G401 (cell line): ENCODE measurements at regions not wholly inside any gene's neighbourhood (a gene's known extent, or its start where the extent isn't known, plus 50 kb on each side); places are given as distances from the start of the nearest gene placed in this dataset.

Source experiments
- DNase-seq: peaks from one replicate; pipeline ENCODE4 v3.0.0-alpha.2; 2015; ENCODE audit warnings: low spot score
- in situ Hi-C: cut with HindIII; loops from 2 replicates; pipeline ENCODE4 v1.10.0; 2016; ENCODE audit warnings: low sequenced_read_pairs, mixed read lengths

GRCh38 chr10:108862676-108863350, 1060.5 kb downstream of the XPNPEP1 start:
- in situ Hi-C loops: no loop called here

DNA sequence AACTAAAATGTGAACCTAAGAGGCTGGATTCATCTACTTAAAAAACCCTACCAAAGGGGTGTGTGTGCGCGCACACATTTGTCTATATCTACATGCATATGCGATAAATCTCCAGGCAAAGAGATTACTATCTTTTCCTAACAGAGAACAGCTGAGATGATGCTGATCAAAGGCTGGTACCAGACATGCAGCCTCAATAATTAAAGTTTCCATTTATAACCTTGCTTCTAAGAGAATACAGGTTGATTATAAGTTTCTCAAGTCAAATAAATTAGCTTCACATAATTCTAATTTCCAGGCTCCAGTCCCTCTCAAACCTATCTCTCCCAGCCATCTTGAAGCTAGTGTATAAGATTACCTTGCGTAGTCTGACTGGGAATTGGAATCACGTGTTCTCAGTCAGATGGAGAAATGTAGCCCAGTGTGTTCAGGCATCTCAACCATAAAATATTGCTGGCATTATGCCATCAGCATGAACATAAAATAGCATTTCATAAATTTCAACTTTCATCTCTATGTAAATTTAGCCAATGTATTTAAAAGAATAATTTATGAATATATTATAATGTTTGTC, 1062.0 kb downstream of the XPNPEP1 start:
- in situ Hi-C loops: no loop called here
- DNase-seq: peak; percentile 11

More at GRCh38 chr10:108862676-108863350, 1060.5 kb downstream of the XPNPEP1 start:
- no peak for DNase-seq

DNA sequence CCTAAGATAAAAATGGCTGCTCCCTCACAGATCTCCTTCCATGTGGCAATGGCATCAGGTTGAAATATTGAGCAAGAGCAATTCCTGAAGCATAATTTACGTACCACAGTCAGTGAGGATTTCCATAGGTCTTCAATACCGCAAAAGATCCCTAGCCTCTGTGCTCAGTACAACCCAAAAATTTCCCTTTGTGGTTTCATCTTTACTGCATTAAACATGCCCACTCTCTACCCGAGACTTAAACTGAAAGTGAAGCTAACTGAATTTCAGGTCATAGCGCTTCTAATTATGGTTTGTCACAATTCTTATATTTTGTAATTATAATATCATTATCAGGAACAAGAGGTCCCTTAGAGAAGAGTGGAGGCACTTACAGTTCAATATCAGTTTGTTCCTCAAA, 1071.1 kb downstream of the XPNPEP1 start:
- in situ Hi-C loops: no loop called here
- no peak for DNase-seq

- in situ Hi-C loops: no loop called here
- DNase-seq: no peak
These were observed 1073.0 kb downstream of the XPNPEP1 start for GRCh38 chr10:108850138-108850854.

DNA sequence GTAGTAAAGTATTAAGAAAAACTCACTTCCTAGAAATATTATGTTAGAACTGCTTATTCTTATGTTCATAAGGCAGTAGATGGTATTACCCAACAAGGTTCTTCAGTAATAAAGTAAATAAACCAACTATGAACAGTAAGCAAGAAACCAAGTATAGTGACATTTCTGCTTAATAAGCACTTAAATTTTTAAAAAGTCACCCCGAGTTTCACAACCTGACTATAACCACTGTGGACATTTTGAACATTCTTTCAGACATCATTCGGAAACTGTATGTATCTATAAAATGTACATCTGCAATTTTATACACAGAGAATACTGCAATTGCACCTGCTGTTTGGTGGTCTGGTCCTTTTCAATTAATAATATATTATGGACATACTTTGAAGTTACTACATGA, 1073.6 kb downstream of the XPNPEP1 start:
- no peak for DNase-seq
- in situ Hi-C loops: no loop called here

DNA sequence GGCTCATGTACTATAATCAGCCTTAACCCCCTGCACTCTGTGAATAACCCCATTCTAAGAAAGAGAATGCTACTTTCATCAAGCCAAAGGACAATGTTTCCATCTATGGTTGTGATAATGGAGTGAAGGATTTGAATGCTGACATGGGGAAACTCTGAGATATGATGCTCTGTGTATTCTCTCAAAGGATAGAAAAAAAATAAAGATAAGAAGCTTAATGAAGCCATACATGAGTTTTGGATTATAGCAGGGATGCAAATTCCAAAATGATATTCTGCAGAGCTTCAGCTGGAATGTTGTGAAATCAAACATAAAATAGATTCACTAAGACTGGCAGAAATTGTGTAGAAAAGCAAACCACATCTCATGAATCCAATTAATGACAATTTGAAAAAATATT, 1074.1 kb downstream of the XPNPEP1 start:
- DNase-seq: no peak
- in situ Hi-C loops: no loop called here

DNA sequence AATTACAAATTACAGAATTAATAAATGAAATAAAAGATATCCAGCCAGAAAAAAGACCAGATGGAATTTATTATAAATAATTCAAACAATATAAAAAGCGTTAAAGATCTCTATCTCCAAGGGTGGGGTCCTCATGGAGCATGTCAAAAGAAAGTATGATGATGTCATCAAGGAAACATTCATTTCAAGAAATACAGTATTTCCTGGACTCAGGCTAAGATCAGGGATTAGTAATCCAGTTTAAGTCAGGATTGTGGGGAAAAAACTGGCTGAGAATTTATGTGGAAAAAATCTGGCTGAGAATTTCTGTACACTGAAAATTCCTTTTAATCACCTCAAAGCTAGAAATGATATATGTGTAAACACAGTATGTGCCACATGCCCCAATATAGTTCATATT, 1075.3 kb downstream of the XPNPEP1 start:
- in situ Hi-C loops: no loop called here
- no peak for DNase-seq

GRCh38 chr10:108840944-108841343, 1082.4 kb downstream of the XPNPEP1 start:
- DNase-seq: no peak
- in situ Hi-C loops: no loop called here

DNA sequence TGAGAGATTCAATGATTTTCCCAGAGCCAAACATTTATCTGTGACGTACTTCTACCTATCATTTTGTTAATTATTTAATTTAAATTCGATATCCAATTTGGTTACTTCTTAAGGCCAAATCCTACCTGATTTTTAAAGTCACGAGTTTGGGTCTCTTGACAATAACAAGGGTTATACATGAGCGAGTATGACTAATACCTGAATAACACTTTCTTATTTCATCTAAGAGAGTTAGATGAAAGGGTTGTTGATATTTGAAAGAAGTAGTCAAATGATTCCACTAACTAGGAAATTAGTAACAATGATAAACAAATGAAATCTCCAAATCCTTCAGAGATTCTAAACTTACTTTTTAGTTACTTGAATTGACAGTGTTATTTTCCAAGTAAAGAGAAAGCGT, 1086.9 kb downstream of the XPNPEP1 start:
- DNase-seq: no peak
- in situ Hi-C loops: no loop called here

DNA sequence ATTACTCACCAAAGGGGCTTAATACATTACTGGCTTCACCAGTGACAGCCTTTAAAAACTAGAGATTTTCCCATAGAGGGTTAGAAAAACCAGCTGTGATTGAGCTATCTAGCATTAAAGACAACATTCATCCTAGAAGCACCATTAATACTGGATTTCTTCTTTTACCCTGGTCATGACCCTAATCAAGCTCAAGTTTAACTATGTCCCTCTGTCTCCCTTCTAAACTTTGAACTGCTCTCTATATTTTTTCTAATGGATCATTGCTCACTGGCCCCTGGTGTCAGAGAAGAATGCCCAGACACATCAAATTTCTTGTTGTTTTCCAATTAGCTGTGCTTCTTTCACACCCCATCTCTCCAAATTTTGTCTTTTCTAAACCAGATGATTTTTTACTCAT, 1101.3 kb downstream of the XPNPEP1 start:
- in situ Hi-C loops: no loop called here
- no peak for DNase-seq

- in situ Hi-C loops: no loop called here
- no peak for DNase-seq
These were observed 1104.0 kb downstream of the XPNPEP1 start for GRCh38 chr10:108819302-108819701.

DNA sequence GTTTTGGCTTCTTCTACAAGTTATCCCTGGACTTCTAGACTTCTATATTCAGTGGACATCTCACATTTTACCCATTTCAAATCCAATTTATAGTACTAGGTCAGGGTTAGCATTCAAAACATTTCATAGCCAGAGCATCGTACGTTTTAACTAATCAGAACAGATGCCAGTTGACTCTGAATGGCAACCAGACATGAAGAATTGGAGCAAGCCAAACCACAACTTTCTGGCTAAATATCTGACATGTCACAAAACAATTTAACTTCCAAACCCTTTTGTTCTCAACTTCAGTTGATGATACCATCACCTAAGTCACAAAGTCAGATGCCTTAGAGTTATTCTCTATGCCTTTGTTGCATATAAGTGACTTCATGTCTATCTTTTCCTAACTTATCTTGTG, 1105.7 kb downstream of the XPNPEP1 start:
- in situ Hi-C loops: no loop called here
- DNase-seq: no peak

DNA sequence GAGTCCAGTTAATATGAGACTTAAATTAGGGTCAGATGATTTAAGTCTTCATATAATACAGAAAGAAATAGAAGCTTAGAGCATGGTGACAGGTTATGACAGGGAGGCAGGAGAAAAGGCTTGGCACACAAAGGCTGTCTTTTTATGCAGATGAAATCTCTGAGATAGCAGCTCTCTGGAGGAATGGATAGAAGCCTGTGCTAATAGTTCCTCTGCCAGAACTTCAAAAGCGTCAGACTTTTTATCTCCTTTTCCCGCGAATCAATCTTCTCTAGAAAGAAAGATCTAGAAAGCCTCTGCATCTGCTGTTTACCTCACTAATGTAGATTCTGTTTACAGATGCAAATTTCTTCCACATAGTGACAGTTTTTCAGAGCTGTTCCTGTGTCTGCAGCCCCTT, 1106.2 kb downstream of the XPNPEP1 start:
- DNase-seq: no peak
- in situ Hi-C loops: no loop called here

DNA sequence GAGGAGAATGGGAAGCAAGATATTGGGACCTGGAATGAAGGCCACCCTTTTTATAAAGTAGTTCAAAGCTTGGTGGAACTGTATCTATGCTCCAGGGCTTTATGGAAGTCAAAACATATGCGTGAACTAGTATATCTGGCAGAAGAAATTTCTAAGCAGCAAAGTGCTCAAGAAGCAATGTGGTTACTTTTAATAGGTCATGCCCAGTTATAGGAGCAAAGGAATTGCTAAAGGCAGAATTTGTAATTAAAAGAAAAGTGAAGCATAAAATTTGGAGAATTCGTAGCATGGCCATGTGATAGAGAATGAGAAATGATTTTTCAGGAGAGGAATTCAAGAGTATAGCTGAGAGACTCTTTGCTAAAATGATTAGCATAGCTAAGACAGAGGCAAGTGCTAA, 1110.4 kb downstream of the XPNPEP1 start:
- no peak for DNase-seq
- in situ Hi-C loops: no loop called here

DNA sequence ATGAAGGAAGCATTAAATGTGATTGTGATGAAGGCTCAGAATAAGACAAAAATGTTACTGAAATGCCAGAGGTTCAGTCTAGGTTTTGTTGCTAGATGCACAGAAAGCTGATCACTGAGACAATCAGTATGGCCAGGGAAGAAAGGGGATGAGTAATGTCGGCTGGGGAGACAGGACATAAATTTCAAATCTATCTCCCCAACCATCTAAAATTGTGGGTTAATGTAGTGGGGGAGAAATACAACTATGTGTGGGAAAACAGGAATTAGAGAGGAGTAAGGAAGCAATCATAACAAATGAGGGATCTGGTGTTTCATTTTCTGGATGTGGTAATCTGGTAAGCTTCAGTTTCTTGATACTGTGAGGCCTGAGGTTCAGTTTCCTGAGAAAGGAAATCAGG, 1111.0 kb downstream of the XPNPEP1 start:
- no peak for DNase-seq
- in situ Hi-C loops: no loop called here

- DNase-seq: no peak
- in situ Hi-C loops: no loop called here
These were observed 1115.1 kb downstream of the XPNPEP1 start for GRCh38 chr10:108808228-108808627.

DNA sequence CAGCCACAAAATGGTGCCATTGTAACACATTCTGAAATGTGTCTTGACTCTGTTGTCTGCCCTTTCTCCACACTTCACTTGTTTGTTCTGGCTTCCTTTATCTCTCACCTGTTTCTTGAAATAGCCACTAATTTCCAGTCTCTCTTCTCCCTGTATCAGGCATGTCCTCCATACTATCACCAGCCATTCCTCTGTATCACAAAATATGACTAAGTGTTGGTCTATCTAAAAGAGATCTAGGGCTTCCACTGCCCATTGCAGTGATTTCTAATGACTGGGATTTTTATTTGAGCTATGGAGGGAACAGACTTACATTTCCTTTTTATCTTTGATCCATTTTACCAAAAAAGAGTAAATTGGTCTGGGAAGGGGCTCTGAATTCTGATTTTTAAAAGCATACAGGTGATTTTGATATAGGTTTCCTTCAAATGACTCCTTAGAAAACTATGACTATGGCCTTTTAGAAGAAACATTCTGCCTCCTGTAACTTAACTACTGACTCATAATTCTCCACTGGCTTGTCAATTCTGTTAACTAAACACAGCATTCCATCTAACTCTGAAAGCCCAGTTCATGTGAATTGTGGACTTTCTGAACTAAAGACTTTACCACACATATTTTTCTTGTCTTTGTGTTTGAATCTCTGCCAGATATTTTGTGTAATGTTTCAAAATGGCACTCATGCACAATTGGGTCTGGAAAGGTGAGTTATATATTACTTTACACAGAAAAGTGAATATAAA, 1121.4 kb downstream of the XPNPEP1 start:
- in situ Hi-C loops: no loop called here
- no peak for DNase-seq

GRCh38 chr10:108801220-108801619, 1122.1 kb downstream of the XPNPEP1 start:
- in situ Hi-C loops: no loop called here

GRCh38 chr10:108797573-108797972, 1125.7 kb downstream of the XPNPEP1 start:
- DNase-seq: no peak
- in situ Hi-C loops: no loop called here

More at GRCh38 chr10:108801220-108801619, 1122.1 kb downstream of the XPNPEP1 start:
- DNase-seq: no peak
